ENCODE measurements at regions not wholly inside any gene's neighbourhood (a gene's known extent, or its start where the extent isn't known, plus 50 kb on each side); places are given as distances from the start of the nearest gene placed in this dataset.
A peak's percentile ranks its signal among the peaks of the same experiment; 100 is the strongest.

DNA sequence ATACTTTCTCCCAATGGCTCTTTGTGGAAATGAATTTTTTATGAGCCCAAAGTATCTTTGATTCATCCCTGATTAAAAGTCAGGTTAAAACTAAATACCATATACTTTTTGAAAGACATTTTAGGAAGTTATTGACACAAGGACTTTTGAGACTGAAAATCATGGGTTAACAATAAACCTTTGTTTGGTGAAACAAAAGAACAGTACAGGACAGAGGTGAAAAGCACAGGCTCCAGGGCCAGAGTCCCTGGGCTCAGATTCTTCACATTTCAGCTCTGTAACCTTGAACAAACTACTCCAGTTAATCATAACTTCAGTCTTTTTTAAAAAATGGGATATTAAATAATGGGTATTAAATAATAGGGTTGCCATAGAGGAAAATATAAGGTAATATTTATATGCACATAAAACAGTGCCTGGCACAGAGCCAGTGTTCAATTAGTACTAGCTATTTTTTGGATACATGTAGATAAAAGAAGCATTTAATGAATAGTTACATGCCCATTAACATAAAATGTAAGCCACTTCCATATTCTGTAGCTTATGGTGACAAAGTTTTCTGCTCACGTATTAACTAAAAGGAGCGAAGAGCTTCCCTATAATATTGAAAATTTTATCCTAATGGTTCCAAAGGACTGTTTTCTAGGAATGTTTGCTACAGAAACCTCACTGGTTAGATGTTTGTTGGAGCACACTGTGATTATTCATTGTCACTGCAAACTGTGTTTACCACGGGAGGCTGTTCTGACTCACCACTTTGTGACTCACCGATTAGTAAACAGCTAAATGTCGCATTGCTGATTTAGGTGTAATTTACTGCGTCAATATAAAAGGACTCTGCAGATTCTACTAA is 255.4 kb downstream of the DAD1 start (continued):
- TF ChIP-seq, protein P1, sequence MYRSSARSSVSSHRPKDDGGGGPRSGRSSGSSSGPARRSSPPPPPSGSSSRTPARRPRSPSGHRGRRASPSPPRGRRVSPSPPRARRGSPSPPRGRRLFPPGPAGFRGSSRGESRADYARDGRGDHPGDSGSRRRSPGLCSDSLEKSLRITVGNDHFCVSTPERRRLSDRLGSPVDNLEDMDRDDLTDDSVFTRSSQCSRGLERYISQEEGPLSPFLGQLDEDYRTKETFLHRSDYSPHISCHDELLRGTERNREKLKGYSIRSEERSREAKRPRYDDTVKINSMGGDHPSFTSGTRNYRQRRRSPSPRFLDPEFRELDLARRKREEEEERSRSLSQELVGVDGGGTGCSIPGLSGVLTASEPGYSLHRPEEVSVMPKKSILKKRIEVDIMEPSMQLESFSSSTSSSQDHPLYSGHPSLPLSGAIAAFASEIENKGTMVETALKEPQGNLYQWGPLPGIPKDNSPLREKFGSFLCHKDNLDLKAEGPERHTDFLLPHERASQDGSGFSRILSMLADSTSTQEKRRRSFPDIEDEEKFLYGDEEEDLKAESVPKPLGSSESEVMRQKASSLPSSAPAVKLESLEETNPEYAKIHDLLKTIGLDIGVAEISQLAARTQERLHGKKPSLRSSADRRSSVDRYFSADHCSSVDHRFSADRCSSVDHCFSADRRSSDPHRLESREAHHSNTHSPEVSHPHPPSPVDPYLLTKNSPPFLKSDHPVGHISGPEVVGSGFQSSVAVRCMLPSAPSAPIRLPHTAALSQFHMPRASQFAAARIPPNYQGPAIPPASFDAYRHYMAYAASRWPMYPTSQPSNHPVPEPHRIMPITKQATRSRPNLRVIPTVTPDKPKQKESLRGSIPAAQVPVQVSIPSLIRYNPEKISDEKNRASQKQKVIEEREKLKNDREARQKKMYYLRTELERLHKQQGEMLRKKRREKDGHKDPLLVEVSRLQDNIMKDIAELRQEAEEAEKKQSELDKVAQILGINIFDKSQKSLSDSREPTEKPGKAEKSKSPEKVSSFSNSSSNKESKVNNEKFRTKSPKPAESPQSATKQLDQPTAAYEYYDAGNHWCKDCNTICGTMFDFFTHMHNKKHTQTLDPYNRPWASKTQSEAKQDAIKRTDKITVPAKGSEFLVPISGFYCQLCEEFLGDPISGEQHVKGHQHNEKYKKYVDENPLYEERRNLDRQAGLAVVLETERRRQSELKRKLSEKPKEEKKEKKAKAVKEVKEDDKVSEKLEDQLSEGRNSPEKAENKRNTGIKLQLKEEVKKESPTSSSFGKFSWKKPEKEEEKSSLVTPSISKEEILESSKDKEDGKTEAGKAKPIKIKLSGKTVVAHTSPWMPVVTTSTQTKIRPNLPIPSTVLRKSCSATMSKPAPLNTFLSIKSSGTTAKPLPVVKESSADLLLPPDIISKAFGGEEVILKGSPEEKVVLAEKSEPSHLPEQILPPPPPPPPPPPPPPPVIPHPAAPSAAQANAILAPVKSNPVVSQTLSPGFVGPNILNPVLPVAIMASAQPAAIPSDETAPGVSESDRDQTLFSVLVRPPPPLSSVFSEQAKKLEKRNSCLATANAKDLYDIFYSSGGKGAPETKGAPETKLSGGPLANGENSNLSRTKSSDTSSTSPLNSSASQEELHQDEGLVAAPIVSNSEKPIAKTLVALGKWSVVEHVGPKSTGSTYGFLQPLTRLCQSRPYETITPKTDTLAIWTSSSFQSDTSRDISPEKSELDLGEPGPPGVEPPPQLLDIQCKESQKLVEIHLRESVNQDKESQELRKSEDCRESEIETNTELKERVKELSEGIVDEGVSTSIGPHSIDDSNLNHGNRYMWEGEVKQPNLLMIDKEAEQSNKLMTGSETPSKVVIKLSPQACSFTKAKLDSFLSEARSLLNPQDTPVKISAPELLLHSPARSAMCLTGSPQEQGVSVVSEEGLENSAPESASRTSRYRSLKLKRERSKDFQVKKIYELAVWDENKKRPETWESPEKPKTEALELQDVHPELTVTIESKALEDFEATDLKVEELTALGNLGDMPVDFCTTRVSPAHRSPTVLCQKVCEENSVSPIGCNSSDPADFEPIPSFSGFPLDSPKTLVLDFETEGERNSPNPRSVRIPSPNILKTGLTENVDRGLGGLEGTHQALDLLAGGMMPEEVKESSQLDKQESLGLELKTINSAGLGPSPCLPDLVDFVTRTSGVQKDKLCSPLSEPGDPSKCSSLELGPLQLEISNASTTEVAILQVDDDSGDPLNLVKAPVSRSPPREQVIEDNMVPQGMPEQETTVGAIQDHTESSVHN (CRISPR knock-in tag; IDR thresholded peaks at IDR 0.05) = no peak
- TF ChIP-seq SUZ12 (IDR thresholded peaks at IDR 0.05; ENCODE audit: low read depth, low read length) (no peak), ZNF205 (CRISPR knock-in tag; IDR thresholded peaks at IDR 0.05) (peak; percentile 30; the same call in 1 of the 2 replicates), YEATS2 (CRISPR knock-in tag; IDR thresholded peaks at IDR 0.05; ENCODE audit: borderline replicate concordance) (no peak; the same call in 1 of the 2 replicates), SIX4 (CRISPR knock-in tag; IDR thresholded peaks at IDR 0.05) (no peak), STAG1 (CRISPR knock-in tag; IDR thresholded peaks at IDR 0.05) (no peak), FOSL2 (CRISPR knock-in tag; IDR thresholded peaks at IDR 0.05) (peak; percentile 100), ZFX (CRISPR knock-in tag; IDR thresholded peaks at IDR 0.05; ENCODE audit: low read depth) (no peak), ZNF432 (CRISPR knock-in tag; IDR thresholded peaks at IDR 0.05; ENCODE audit: borderline replicate concordance) (no peak)
- TF ChIP-seq, protein P2, sequence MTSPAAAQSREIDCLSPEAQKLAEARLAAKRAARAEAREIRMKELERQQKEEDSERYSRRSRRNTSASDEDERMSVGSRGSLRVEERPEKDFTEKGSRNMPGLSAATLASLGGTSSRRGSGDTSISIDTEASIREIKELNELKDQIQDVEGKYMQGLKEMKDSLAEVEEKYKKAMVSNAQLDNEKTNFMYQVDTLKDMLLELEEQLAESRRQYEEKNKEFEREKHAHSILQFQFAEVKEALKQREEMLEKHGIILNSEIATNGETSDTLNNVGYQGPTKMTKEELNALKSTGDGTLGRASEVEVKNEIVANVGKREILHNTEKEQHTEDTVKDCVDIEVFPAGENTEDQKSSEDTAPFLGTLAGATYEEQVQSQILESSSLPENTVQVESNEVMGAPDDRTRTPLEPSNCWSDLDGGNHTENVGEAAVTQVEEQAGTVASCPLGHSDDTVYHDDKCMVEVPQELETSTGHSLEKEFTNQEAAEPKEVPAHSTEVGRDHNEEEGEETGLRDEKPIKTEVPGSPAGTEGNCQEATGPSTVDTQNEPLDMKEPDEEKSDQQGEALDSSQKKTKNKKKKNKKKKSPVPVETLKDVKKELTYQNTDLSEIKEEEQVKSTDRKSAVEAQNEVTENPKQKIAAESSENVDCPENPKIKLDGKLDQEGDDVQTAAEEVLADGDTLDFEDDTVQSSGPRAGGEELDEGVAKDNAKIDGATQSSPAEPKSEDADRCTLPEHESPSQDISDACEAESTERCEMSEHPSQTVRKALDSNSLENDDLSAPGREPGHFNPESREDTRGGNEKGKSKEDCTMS (CRISPR knock-in tag; conservative IDR thresholded peaks at IDR 0.05) = no peak
- TF ChIP-seq, protein P3, sequence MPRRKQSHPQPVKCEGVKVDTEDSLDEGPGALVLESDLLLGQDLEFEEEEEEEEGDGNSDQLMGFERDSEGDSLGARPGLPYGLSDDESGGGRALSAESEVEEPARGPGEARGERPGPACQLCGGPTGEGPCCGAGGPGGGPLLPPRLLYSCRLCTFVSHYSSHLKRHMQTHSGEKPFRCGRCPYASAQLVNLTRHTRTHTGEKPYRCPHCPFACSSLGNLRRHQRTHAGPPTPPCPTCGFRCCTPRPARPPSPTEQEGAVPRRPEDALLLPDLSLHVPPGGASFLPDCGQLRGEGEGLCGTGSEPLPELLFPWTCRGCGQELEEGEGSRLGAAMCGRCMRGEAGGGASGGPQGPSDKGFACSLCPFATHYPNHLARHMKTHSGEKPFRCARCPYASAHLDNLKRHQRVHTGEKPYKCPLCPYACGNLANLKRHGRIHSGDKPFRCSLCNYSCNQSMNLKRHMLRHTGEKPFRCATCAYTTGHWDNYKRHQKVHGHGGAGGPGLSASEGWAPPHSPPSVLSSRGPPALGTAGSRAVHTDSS (CRISPR knock-in tag; conservative IDR thresholded peaks at IDR 0.05) = no peak
- TF ChIP-seq, protein P4, sequence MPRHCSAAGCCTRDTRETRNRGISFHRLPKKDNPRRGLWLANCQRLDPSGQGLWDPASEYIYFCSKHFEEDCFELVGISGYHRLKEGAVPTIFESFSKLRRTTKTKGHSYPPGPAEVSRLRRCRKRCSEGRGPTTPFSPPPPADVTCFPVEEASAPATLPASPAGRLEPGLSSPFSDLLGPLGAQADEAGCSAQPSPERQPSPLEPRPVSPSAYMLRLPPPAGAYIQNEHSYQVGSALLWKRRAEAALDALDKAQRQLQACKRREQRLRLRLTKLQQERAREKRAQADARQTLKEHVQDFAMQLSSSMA (CRISPR knock-in tag; IDR thresholded peaks at IDR 0.05) = no peak
- TF ChIP-seq, protein P5, sequence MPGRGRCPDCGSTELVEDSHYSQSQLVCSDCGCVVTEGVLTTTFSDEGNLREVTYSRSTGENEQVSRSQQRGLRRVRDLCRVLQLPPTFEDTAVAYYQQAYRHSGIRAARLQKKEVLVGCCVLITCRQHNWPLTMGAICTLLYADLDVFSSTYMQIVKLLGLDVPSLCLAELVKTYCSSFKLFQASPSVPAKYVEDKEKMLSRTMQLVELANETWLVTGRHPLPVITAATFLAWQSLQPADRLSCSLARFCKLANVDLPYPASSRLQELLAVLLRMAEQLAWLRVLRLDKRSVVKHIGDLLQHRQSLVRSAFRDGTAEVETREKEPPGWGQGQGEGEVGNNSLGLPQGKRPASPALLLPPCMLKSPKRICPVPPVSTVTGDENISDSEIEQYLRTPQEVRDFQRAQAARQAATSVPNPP (CRISPR knock-in tag; IDR thresholded peaks at IDR 0.05) = no peak
- TF ChIP-seq, protein P6, sequence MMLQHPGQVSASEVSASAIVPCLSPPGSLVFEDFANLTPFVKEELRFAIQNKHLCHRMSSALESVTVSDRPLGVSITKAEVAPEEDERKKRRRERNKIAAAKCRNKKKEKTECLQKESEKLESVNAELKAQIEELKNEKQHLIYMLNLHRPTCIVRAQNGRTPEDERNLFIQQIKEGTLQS (CRISPR knock-in tag; IDR thresholded peaks at IDR 0.05) = peak; percentile 98

All from HepG2 (cell line).